HTR-8/SVneo (cell line): ENCODE measurements at regions not wholly inside any gene's neighbourhood (a gene's known extent, or its start where the extent isn't known, plus 50 kb on each side); places are given as distances from the start of the nearest gene placed in this dataset.
A peak's percentile ranks its signal among the peaks of the same experiment; 100 is the strongest.

Experiments used
- DNase-seq: peaks from one replicate; pipeline ENCODE4 v3.0.0; 2011; ENCODE audit warnings: low spot score, mixed read lengths; ENCODE audit not compliant: insufficient read length
- FAIRE-seq: peaks from 2 replicates; lab custom pipeline; 2011; peaks lifted over from hg19 to GRCh38; lab: Jason Lieb, UNC

DNA sequence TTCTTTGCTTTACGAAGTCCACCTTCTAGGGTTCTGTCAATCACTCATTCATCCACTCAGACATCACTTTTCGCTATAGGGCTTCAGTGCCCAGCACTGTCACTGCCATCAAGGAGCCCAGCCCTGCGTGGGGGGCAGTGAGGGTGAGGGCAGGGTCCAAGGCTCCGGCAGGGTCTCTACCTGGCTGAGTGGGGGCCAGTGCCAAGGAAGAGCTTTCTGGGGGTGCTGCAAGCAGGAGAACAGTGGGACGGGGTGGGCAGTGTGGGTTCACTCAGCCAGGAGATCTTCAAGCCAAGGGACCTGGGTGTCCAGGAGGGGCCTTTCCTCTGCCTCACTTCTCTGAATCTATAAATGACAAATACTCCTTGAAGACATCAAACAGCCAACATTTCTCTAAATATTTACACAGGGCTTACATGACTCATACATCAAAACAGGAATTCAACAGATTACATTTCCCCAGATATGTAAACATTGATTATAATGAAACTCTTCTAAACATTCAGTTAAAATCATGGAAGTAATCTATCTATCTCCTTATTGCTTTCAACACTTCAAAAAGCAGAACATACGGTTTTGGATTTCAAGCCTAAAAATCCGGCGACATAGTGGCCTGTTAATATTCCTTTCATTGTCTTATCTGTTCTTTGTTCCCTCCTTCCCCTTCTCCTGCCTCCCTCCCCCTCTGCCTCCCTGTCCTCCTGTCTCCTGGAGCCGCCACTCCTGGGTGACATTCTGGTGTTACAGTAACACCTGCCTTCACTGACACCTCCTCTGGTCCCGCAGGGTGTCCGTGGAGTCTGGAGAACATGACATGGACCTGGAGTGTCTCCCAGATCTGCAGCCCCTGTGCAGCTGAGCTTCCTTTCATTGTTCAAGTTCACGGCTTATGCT, 94.4 kb upstream of the ADRA2C start:
- FAIRE-seq (no peak), DNase-seq (no peak)

DNA sequence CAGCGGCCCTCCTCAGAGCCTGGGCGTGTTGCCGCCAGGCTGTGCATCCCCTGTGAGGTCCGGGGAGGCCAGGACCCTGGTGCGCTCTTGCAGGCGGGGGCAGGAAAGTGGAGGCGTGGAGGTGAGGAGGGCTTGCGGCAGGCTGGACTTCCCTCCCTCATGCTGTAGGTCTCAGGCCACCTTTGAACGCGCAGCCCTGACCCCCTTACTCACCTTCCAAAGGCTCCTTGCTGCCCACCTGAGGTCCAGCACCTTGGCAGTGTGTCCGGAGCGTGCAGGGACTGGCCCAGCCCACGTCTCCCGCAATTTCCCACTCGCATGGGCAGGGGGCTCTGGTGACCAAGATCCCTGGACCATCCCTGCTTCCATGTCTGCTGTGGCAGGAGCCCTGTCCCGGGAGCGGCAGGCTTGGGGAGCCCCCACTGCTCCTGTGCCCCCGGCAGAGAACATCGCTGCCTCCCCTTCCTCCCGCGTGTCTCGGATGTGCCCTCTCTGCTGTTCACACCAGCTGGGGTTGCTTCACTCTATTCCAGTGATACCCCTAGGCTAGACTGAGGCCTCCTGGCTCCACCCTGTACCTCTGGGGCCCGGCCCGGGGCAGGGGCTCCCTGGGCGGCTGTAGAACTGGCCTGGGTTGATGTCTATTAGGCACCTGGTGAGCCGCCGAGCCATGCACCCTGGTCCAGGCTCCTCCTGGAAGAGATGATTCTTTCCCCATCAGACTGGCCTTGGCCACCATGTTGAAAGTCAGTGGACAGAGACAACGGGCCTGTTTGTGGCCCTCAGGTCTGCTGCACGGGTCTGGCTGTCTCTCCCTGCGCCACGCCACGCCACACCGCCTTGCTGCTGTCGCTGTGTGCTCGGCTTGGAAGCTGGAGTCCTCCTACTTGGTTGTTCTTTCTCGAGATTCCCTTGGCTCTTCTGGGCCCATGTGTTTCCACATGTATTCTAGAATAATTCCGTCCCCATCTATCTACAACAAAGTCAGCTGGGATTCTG, 95.4 kb upstream of the ADRA2C start:
- FAIRE-seq (no peak), DNase-seq (no peak)

DNA sequence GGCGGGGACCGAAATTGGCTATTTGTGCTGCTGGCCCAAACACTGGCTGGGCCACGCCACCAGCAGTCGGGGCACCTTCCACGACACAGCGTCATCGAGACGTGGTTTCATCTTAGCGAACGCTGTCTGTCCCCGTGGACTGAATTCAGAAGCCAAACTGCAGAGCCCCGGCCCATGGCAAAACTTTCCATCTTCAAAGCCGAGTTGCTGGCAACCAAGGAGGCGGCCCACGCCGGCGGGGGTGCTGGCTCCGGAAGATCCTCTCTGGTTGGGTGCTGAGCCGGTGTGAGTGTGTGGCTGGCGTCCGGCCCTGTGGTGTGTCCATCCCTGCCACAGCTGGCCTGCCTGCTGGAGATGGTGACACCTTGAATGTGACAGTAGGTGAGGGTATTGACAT, 96.6 kb upstream of the ADRA2C start:
- DNase-seq (no peak), FAIRE-seq (no peak)

DNA sequence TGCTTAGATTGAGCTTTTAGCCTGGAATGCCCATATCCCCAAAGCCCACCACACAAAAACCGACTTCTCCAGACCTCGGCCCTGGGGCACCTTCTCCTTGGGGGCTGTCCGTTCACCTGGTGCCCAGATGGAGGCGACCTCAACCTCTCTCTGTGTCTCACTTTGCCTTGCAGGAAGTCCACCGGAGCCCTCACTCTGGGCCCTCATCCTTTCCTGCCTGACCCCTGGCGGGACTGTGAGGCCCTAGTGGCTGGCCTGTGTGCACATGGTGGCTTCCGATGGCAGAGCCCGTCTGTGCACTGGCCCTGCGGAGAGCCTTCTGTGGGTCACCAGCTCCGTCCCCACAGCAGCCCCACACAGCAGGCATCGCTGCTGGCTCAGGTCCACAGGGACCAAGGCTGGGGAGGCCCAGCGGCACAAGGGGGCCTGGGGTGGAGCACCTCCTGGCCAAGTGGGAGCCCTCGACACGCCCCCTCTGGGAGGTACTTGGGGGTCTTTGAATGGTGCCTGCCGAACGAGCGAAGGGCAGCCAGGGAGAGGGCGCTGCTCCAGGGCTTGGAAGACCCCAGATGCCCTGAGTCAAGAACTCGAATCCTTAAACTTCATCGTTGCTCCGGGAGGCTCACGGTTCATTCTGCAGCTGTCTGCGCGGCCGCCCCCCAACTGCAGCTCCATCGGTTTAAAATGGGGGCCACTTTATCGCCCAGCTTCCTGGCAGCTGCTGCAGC, 97.2 kb upstream of the ADRA2C start:
- FAIRE-seq (no peak), DNase-seq (no peak)

DNA sequence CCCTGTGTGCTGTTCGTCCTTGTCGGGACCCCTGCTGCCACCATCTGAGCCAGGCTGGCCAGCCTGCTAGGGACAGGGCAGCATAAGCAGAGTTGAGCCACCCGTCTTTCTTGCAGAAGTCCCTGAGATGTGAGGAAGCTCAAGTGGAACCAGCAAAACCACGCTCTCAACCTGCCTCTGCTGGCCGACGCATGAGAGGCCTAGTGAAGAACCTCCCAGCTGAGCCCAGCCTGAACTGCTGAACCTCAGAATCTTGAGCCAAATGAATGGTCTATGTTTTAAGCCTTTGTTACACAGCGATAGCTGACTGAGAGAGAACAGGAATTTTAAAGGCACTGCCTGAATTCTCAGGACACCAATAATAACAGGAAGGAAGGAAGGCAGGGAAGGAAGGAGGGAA, 98.9 kb upstream of the ADRA2C start:
- no peak for DNase-seq
- FAIRE-seq: no peak

DNA sequence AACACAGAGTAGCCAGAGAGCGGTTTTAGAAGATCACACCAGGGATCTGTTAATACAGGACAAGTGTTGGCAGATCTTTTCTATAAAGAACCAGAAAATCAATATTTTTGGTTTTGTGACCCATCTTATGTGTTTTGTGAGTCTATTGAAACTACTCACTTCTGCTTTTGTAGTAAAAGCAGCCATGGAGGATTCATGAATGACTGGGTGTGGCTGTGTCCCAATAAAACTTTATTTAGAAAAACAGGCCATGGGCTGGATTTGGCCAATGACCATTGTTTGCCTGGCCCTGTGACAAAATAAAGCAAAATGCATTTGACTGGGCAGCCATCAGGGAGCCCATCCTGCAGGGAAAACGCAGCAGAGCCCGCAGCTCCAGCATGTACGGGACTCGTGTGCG, 99.9 kb upstream of the ADRA2C start:
- no peak for FAIRE-seq

DNA sequence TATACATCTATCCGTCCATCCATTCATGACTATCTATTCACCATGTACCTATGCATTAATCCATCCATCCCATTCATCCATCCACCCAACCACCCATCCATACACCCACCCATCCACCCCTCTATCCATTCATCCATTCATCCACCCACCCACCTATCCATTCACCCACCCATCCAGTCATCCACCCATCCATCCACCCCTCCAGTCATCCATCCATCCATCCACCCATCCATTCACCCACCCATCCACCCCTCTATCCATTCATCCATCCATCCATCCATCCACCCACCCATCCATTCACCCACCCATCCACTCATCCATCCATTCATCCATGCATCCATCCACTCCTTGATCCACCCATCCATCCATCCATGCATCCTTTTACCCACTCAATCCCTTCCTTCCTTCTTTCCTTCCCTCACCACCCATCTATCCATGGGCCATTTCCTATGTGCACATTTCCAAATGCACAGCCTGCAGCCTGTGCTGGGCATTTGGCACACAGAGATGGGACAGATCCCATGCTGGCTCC, 100.8 kb upstream of the ADRA2C start:
- DNase-seq (no peak), FAIRE-seq (no peak)

More for the DNA sequence above, 99.9 kb upstream of the ADRA2C start:
- no peak for DNase-seq

DNA sequence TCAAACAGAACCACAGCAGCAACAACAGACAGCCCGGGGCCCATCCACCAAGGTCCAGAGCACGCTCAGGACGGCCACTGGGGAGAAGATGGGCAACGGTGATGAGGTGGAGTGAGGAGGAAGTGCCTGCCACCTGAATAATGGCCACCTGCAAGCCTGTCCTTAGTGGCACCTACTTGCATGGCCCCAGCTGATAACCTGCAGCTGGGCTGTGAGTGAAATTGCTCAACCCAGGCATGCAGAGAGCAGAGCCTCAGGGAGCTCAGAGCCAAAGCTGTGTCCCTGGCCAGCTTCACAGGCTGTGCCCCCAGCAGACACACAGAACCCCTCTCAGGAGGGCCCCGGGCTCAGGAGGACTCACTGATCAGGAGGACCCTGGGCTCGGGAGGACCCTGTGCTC, 102.4 kb upstream of the ADRA2C start:
- DNase-seq: no peak
- FAIRE-seq: no peak

DNA sequence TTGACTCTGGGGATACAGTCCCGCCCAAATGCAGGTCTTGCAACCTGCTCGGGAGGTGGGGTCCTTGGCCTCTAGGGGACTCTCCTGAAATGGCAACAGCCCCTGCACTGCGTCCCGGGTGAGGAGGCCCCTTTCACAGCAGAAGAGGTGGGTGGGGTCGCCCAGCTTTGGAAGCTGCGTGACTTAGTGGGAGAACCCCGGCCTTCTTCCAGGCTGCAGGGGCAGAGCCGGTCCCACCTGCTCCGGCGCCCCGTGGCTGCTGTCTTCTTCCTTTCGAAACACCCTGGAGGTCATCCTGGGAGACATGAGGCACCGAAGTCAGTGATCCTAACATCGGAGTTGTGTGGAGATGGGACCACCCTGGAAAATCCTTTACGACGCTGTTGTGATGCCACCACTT, 103.7 kb upstream of the ADRA2C start:
- FAIRE-seq (no peak), DNase-seq (no peak)

DNA sequence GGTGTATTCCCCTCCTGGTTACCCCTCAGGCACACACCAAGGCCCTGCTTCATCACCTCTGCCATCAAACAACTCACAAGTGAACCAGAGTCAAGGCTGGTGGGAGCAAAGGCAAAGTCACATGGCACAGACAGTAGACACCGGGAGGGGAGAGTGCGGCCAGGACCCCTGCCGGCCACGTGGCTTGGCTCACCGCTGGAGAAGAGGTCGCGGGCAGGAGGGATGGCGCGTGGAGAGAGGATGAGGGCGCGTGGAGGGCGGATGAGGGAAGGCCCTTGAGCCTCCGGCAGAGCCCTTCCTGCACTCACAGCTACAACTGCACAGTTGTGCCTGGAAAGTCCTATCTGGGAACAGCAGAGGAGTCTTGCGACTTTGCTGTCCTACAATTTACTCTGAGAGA, 104.2 kb upstream of the ADRA2C start:
- DNase-seq: no peak
- no peak for FAIRE-seq

DNA sequence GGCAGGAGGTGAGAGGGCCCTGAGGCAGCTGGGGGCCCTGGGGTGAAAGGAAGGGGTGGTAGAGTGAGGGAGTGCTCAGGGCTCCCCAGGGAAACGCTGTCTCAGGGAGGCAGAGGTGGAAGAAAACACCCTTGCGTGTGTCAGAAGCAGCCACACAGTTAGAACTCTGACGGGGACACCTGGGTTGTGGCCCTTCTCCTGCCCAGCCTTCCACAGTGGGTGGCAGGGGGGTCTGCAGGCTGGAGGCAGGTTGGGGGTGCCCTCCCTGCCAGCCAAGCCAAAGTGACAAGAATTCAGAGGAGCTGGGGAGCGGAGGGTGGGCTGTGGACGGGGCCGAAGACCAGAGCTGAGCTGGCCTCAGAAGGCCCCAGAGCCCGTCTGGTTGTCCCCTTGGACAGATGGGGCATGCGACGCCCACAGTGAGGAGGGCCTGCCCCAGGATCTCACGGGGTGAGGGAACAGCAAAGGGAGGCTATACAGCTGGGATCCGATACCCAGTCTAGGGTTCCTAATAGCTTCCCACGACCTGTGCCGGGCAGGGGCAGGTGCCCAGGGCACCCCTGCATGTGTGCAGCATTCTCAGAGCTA, 105.2 kb upstream of the ADRA2C start:
- DNase-seq (no peak), FAIRE-seq (no peak)

DNA sequence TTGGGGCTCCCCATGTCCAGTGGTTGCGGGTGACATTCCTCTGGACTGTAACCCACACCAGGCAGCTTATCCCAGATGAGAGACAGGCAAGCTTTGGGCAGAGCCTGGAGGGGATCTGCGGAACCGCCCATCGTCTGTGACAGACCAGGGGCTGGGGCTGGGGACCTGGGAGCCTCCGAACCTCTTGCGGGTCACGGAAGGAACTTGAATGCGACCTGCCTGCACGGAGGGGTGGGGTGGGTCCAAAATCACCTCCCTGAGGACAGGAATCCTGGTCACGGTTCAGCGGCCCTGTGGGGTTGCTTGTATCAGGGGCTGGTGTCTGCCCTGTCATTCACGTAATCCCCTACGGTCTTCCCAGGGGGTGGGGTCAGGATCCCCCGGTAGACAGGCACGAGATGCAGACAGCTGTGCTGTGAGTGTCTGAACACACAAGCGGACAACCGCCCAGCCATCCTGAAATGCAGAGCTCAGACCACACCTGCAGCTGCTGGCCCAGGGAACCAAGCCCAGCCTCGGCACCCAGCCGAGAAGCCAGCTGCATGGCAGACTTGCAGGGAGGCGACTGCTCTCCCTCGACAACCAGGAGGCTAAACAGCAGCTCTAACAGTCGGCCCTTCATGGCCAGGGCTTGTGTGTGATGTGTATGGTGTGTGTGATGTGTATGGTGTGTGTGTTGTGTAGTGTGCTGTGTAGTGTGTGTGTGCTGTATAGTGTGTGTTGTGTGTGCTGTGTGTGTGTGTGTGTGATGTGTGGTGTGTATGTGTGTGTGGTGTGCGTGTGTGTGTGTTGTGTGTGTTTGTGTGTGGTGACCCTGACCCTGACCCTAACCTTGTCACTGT, 105.9 kb upstream of the ADRA2C start:
- peak; percentile 84 for FAIRE-seq

DNA sequence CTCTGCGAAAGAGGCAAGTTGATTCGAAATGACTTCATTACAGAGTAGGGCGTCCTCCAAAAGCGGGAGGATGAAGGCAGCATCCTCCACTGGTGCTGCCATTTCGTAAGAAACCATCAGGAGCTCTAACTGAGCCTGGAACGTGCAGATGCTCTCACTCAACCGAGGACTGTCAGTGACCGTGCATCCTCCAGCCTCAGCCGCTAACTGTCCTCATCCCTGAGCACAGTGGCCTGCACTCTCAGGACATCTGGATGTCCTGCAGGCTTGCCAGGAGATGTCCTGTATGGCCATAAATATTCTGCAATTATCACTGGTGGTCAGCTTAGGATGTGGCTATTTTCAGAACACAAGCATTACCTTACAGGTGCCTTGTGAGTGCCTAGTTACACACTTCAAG, 107.1 kb upstream of the ADRA2C start:
- no peak for FAIRE-seq
- no peak for DNase-seq

More for the DNA sequence above, 105.9 kb upstream of the ADRA2C start:
- DNase-seq: no peak

DNA sequence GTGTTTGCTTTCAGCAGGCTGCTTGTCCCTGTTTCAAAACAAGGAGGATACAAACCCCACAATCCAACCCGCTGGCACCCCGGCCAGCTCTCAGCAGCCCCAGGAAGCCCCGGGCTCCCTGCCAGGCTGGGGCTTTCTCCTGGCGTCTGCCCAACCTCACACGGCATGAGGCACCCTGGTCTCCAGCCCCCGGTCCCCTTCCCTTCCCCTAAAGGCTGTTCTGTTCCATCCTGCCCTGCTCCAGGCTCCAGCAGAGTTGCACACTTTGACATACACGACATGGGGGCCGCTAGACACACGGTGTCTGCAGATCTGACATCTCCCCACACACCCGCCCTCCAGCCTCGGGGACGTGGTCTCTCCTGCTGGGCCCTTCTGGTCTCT, 107.7 kb upstream of the ADRA2C start:
- FAIRE-seq (no peak), DNase-seq (no peak)

DNA sequence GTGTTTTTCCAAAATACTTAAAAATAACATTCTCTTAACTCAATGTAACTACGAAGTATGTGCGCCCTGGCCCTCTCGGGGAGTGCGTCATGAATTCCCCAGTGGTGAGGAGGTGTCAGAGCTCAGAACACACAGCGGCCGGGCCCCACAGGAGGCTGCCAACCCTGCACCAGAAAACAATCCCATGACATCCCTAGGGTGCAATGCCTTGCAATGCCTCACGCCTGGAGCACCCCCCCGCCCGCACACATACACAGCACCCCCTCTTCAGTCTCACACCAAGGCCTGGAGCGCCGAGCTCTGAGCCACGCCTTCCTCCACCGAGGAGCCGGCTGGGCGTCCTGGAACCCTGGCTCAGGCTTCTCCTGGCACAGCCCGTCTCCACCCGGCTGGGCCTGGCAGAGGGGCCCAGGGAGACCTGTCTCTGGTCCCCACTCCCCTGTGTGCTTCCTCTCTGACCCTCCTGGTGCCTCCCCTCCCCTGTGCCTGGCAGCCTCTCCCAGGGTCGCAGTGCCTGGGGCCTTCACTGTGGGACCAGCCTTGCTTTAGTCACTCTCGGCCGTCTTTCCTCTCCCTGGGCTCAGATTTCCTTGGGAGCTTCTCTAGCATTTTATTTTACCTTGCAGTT, 108.2 kb upstream of the ADRA2C start:
- FAIRE-seq (no peak), DNase-seq (no peak)

DNA sequence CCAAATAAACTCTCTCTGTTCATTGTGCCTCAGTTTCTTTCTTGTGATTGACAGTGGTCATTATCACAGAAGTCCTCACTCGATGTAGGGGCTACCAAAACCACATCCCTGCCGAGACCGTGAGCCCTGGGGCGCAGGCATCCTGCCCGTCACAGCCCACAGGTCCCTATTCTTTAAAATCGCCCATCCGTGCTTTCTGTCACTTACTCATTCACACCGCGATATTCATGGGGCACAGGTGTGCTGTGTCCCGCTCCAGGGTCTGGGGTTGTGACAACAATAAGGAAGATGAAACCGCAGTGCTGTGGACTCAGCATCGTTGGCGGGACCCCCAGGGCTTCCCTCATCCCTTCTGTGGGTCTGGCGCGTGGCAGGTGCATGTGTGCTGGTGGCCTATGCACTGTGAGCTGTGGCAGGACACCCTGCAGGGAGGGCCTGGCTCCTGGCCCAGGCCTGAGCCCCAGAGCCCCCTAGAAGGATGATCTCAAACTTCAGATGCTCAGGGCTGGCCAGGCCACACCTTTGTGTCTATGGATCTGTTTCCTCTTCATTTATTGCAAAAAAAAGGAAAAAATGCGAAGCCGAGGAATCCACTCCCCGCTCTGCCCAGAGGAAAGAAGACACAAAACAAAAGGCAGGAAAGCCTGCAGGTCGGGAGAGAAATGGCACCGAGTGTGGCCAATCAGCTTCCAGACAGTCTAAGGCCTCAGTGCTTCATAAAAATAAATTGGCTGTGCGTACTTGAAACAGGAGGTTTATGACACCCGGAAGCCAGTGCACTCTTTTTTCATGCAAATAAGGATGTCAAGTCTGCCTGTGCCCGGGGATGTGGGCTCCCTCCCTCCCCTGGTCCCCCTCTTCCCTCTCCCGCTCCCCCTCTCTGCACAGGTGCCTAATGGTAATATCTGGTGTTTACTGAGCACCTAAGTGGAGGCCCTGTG, 109.5 kb upstream of the ADRA2C start:
- DNase-seq (no peak), FAIRE-seq (no peak)

DNA sequence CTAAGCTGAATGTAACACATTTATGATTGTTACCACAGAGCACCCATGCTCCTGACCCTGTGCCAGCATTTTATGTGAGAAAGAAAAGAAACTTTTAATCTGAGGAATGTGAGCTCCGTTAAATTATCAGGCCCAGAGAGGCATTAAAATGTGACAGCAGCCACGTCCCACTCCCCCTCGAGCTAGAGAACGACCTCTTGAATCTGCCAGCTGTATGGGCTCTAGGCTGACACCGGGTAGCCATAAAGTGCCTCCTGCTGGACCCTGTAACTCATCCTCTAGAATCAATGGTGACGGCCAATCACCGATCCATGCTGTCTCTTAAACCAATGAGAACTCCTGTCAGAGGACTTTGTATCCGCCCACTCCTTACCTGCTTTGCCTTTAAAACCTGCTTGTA, 110.2 kb upstream of the ADRA2C start:
- no peak for FAIRE-seq
- no peak for DNase-seq
